Heart right ventricle (tissue), 16 donors: ENCODE measurements at regions not wholly inside any gene's neighbourhood (a gene's known extent, or its start where the extent isn't known, plus 50 kb on each side); places are given as distances from the start of the nearest gene placed in this dataset.

ENCODE experiments used
- ATAC-seq, 8 donors: fragments of 200-7000 bp; cut with Tn5 transposase; one replicate each; pipeline ENCODE4 v1.9.1; 2020; ENCODE audit warnings: mild to moderate bottlenecking in 8 of 8, moderate library complexity in 8 of 8, moderate number of reproducible peaks in 1 of 8
- DNase-seq, 2 donors: peaks; one replicate each; pipeline ENCODE4 v3.0.0-alpha.2; 2020
- H3K27ac ChIP-seq, 10 donors: fragments of 200-600 bp; sonication (generic) in 2 of 10; one replicate each; pipeline versions ENCODE4 v1.5.0 to v1.8.0; 2020 to 2022; ENCODE audit warnings: mild to moderate bottlenecking in 3 of 10
- H3K27me3 ChIP-seq, 7 donors: fragments of 200-600 bp; one replicate each; pipeline ENCODE4 v1.8.0; 2021 to 2022; ENCODE audit warnings: mild to moderate bottlenecking in 2 of 7
- H3K36me3 ChIP-seq, 9 donors: fragments of 200-600 bp; sonication (generic) in 1 of 9; one replicate each; pipeline versions ENCODE4 v1.5.0 to v1.8.0; 2020 to 2022; ENCODE audit warnings: mild to moderate bottlenecking in 2 of 9
- H3K4me1 ChIP-seq, 9 donors: fragments of 200-600 bp; sonication (generic) in 1 of 9; one replicate each; pipeline versions ENCODE4 v1.5.0 to v1.8.0; 2020 to 2022; ENCODE audit warnings: mild to moderate bottlenecking in 4 of 9
- H3K4me3 ChIP-seq, 10 donors: fragments of 200-600 bp; sonication (generic) in 2 of 10; one replicate each; pipeline versions ENCODE4 v1.5.0 to v1.8.0; 2020 to 2022; ENCODE audit warnings: mild to moderate bottlenecking in 7 of 10, moderate library complexity in 2 of 10
- H3K9me3 ChIP-seq, 11 donors: fragments of 200-600 bp in 10 of 11; sonication (generic) in 2 of 11; one replicate each; pipeline versions ENCODE4 v1.5.0 to v1.8.0; 2013 to 2022; ENCODE audit warnings: mild to moderate bottlenecking in 2 of 11, control low read depth in 1 of 11, moderate library complexity in 1 of 11
- CTCF ChIP-seq, 9 donors: fragments of 200-600 bp; sonication (generic) in 2 of 9; IDR thresholded peaks; one replicate each; pipeline versions ENCODE4 v1.5.0 to v1.8.0; 2021 to 2022; ENCODE audit warnings: antibody characterized with exemption in 9 of 9, mild to moderate bottlenecking in 5 of 9, moderate library complexity in 1 of 9
- WGBS, 2 donors: extraction: QIAGEN DNeasy Blood & Tissue Kit; methylation state at CpG; one replicate each; pipeline ENCODE4 v1.1.7; 2013; ENCODE audit warnings: inconsistent platforms in 1 of 2; 5-methylcytosine and 5-hydroxymethylcytosine counted together
- intact Hi-C, 10 donors: fragments of 100-400 bp; cut with DNase I; formaldehyde crosslinking; loops; one replicate each; pipeline versions ENCODE4 v1.11.1 to v1.14.2; 2022
- donor health status: Arrhythmogenic right ventricular cardiomyopathy.
- donor health status: ischemic (EF 13 %, LVEDD 7.1; RV severe dilation, severe dysfunction).
- donor health status: healthy with polysubstance abuse.
- donor health status: DM: no; HTN: yes; CAD: no.
- donor health status: DM: no; HTN: no; CAD: no.
- donor health status: ischemic (EF 25% LVEDD 6.9; RV normal size, moderate dysfunction).
- donor health status: ischemic (EF 25% LVEDD 5.7; RV mildly dilated, moderate dysfunction).
- donor health status: healthy.
- donor health status: DM: yes; HTN: yes; CAD: no.
- donor health status: Ischemic cardiomyopathy.
- donor health status: ischemic (EF 35%, LVEDD 5.7; RV mildly dilated, moderate dysfunction).
- donor health status: nonischemic (EF 11% LVEDD 7.7; RV severe dilation, severe dysfunction).
- donor health status: DM: yes; HTN: yes; CAD: no.
- donor health status: PGD.
- donor health status: ischemic (EF 29% LVEDD 5.4; RV normal size, mild dysfunction).
- donor health status: nonischemic (EF 23%, LVEDD 6.1; RV moderate dilation, normal function).

GRCh38 chr1:37325509-37326437 is 148.6 kb upstream of the ZC3H12A start:
- no peak overlapping the region for H3K27ac ChIP-seq
- ATAC-seq (no peak), DNase-seq (no peak)
- TF ChIP-seq CTCF (IDR thresholded peaks at IDR 0.05) = no peak
- no peaks in the 10 kb centered on the region for H3K36me3 ChIP-seq
- no peaks in the 10 kb centered on the region for H3K4me1 ChIP-seq
- no peak overlapping the region for H3K4me3 ChIP-seq
- H3K9me3 ChIP-seq = peaks cover 0 to 16% (median 7%) of the 10 kb centered on the region in 11 donors
- intact Hi-C loops = no loop called here
- WGBS, 2 donors = 47 to 57% methylated on average over 11 of the region's 11 CpGs
- peaks cover 0 to 68% (median 41%) of the 10 kb centered on the region in 7 donors for H3K27me3 ChIP-seq

- H3K4me1 ChIP-seq = no peaks in the 10 kb centered on the region
- H3K4me3 ChIP-seq = no peak overlapping the region
- ATAC-seq (no peak), DNase-seq (no peak)
- H3K27me3 ChIP-seq = peaks cover 0 to 32% (median 9%) of the 10 kb centered on the region in 7 donors
- H3K9me3 ChIP-seq = peaks cover 0 to 19% (median 0%) of the 10 kb centered on the region in 11 donors
- no peak for TF ChIP-seq CTCF (IDR thresholded peaks at IDR 0.05)
- H3K36me3 ChIP-seq = no peaks in the 10 kb centered on the region
- WGBS, 2 donors = 76 to 84% methylated on average over 9 of the region's 9 CpGs
- intact Hi-C loops = no loop called here
- H3K27ac ChIP-seq = no peak overlapping the region
Observed at GRCh38 chr1:37332126-37332525, 142.3 kb upstream of the ZC3H12A start.

- H3K4me1 ChIP-seq = no peaks in the 10 kb centered on the region
- no peak for DNase-seq
- intact Hi-C loops = no loop called here
- WGBS, 2 donors = 77 to 92% methylated on average over 2 of the region's 2 CpGs
- H3K27me3 ChIP-seq = peaks cover 0 to 15% (median 3%) of the 10 kb centered on the region in 7 donors
- no peak overlapping the region for H3K27ac ChIP-seq
- no peak for ATAC-seq
- no peaks in the 10 kb centered on the region for H3K36me3 ChIP-seq
- H3K4me3 ChIP-seq = no peak overlapping the region
- TF ChIP-seq CTCF (IDR thresholded peaks at IDR 0.05) = no peak
- H3K9me3 ChIP-seq = peaks cover 0 to 19% (median 0%) of the 10 kb centered on the region in 11 donors
Observed at GRCh38 chr1:37338658-37339057, 135.7 kb upstream of the ZC3H12A start.

GRCh38 chr1:37342736-37343135 is 131.6 kb upstream of the ZC3H12A start:
- H3K36me3 ChIP-seq = no peaks in the 10 kb centered on the region
- H3K9me3 ChIP-seq = no peaks in the 10 kb centered on the region
- TF ChIP-seq CTCF (IDR thresholded peaks at IDR 0.05) = no peak
- WGBS, 2 donors = 31 to 45% methylated on average over 6 of the region's 6 CpGs
- no peak overlapping the region for H3K4me3 ChIP-seq
- no peak overlapping the region for H3K27ac ChIP-seq
- no peak for DNase-seq
- ATAC-seq = no peak
- intact Hi-C loops = no loop called here
- peaks cover 0 to 26% (median 3%) of the 10 kb centered on the region in 7 donors for H3K27me3 ChIP-seq
- H3K4me1 ChIP-seq = no peaks in the 10 kb centered on the region
